ENCODE measurements at regions not wholly inside any gene's neighbourhood (a gene's known extent, or its start where the extent isn't known, plus 50 kb on each side); places are given as distances from the start of the nearest gene placed in this dataset.

GRCh38 chr4:129172181-129172580, 76.2 kb downstream of the C4orf33 start:
- TF ChIP-seq CTCF (IDR thresholded peaks at IDR 0.05; ENCODE audit: poor library complexity) (no peak), EZH2 (IDR thresholded peaks at IDR 0.05; ENCODE audit: borderline replicate concordance) (no peak), EZH2phosphoT487 (IDR thresholded peaks at IDR 0.05; ENCODE audit: low read depth, severe bottlenecking, unreplicated experiment) (no peak)

Data from hepatocyte (in vitro differentiated cells).